Activated naive CD4-positive, alpha-beta T cell treated with anti-CD3 and anti-CD28 coated beads for 36 hours (primary cell): ENCODE measurements at regions not wholly inside any gene's neighbourhood (a gene's known extent, or its start where the extent isn't known, plus 50 kb on each side); places are given as distances from the start of the nearest gene placed in this dataset.
"Not testable (repeated sequence)": the region's sequence is repeated elsewhere in the genome, so short reads cannot be mapped to it uniquely, and the experiment has no call there.

Experiments
- CTCF ChIA-PET: fragments of 350-600 bp; sonication (Branson Sonifier 250); formaldehyde crosslinking; loops from one replicate; lab custom pipeline; 2021; ENCODE audit warnings: antibody characterized with exemption; lab: Charles Lee
- DNase-seq: peaks from one replicate; pipeline ENCODE4 v3.0.0-alpha.2; 2020
- H3K27ac Mint-ChIP-seq: one replicate; pipeline ENCODE4 v1.8.0; 2021; ENCODE audit warnings: mild to moderate bottlenecking, mixed read lengths
- H3K27me3 Mint-ChIP-seq: one replicate; pipeline ENCODE4 v1.8.0; 2021; ENCODE audit warnings: low read depth, mixed read lengths
- H3K36me3 Mint-ChIP-seq: one replicate; pipeline ENCODE4 v1.8.0; 2021; ENCODE audit warnings: low read depth, mixed read lengths
- H3K4me1 Mint-ChIP-seq: one replicate; pipeline ENCODE4 v1.8.0; 2021; ENCODE audit warnings: low read depth, mixed read lengths
- H3K4me3 Mint-ChIP-seq: one replicate; pipeline ENCODE4 v1.8.0; 2021; ENCODE audit warnings: mild to moderate bottlenecking, moderate library complexity, mixed read lengths
- H3K9me3 Mint-ChIP-seq: one replicate; pipeline ENCODE4 v1.8.0; 2021; ENCODE audit warnings: mixed read lengths
- intact Hi-C: fragments of 100-400 bp; cut with micrococcal nuclease; formaldehyde crosslinking; loops from one replicate; pipeline ENCODE4 v1.15.1; 2023

DNA sequence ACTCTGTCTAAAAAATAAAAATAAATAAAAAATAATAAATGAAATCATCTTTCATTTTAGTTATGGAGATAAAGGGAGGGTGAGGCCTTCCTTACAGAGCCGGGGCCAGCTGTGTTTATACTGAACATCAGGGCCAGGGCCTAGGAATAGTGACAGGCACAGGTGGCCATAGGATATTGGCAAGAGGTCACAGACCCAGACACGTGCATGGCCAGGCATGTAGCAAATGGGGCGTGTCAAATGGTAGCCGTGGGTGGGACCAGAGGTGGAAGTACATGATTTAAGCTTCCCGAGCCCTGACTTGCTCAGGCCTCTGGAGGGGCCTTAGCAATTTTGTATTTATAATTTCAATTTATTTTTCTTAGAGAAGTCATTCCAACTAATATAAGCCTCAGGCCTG, 353.0 kb downstream of the ANKRD30A start:
- CTCF ChIA-PET = interaction anchor here (0.7 kb wide), 1 partner anchor 23 kb away, joined by 3 read pairs; no protein-coding TSS in a partner anchor
- no peaks in the 10 kb centered on the region for H3K36me3 Mint-ChIP-seq
- H3K9me3 Mint-ChIP-seq = peaks cover 2% of the 10 kb centered on the region
- no peak overlapping the region for H3K4me3 Mint-ChIP-seq
- no peaks in the 10 kb centered on the region for H3K4me1 Mint-ChIP-seq
- intact Hi-C loops = no loop called here
- no peak for DNase-seq
- no peak overlapping the region for H3K27ac Mint-ChIP-seq
- H3K27me3 Mint-ChIP-seq = no peaks in the 10 kb centered on the region

DNA sequence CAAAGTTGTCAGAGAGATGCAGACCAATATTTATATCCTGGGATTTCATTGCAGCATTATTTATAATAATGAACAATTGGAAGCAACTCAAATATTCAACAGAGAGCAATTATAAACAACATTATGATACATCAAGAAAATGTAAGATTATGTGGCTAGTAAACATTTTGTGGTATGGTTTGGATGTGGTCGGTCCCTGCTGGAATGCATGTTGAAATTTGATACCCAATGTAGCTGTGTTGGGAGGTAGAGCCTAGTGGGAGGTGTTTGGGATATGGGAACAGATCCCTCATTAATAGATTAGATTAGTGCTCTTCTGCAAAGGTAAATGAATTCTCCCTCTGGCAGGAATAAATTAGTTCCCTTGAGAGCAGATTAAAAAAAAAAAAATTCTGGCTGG, 350.9 kb downstream of the ANKRD30A start:
- H3K9me3 Mint-ChIP-seq = peaks cover 2% of the 10 kb centered on the region
- no peak for DNase-seq
- H3K4me1 Mint-ChIP-seq = no peaks in the 10 kb centered on the region
- CTCF ChIA-PET = no interaction called here
- no peak overlapping the region for H3K4me3 Mint-ChIP-seq
- H3K27me3 Mint-ChIP-seq = no peaks in the 10 kb centered on the region
- H3K27ac Mint-ChIP-seq = no peak overlapping the region
- H3K36me3 Mint-ChIP-seq = no peaks in the 10 kb centered on the region
- intact Hi-C loops = no loop called here

DNA sequence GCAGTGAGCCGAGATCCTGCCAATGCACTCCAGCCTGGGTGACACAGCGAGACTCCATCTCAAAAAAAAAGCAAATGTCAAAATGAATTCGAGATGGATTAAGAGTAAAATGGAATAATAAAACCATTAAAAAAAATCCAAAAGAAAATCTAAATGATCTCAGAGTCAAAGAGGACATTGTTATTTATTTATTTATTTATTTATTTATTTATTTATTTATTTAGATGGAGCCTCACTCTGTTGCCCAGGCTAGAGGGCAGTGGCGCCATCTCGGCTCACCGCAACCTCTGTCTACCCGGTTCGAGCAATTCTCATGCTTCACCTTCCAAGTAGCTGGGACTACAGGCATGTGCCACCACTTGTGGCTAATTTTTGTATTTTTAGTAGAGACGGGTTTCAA, 349.2 kb downstream of the ANKRD30A start:
- no peak overlapping the region for H3K4me3 Mint-ChIP-seq
- intact Hi-C loops = no loop called here
- H3K4me1 Mint-ChIP-seq = no peaks in the 10 kb centered on the region
- H3K27me3 Mint-ChIP-seq = no peaks in the 10 kb centered on the region
- peaks cover 1% of the 10 kb centered on the region for H3K36me3 Mint-ChIP-seq
- DNase-seq = no peak
- peaks cover 7% of the 10 kb centered on the region for H3K9me3 Mint-ChIP-seq
- CTCF ChIA-PET = no interaction called here
- no peak overlapping the region for H3K27ac Mint-ChIP-seq

DNA sequence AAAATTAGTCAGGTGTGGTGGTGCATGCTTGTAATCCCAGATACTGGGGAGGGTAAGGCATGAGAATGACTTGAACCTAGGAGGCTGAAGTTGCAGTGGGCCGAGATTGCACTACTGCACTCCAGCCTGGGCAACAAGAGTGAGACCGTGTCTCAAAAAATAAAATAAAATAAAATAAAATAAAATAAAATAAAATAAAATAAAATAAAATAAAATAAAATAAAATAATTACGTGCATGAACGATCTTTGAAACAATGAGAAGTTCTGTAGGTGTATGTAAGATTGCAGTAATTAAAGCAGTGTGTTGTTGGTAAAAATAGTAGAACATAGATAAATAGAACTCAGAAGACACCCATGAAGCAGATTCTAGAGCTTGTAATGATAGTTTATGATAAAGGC, 348.5 kb downstream of the ANKRD30A start:
- peaks cover 7% of the 10 kb centered on the region for H3K9me3 Mint-ChIP-seq

DNA sequence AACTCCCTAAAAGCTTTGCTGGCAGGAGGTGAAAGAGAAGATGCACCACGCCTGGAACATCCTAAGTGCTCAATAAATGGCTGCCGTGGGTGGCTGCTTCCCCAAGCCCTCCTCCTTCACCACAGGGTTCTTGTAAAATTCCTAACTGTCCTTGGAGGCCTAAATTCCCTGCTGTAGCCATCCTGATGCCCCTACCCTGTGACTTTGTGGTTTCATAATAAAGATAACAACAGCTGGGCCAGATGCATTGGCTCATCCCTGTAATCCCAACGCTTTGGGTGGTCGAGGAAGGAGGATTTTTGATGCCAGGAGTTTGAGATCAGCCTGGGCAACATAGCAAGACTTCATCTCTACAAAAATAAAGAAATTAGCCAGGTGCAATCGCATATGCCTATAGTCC, 341.8 kb downstream of the ANKRD30A start:
- intact Hi-C loops = no loop called here
- CTCF ChIA-PET = no interaction called here

More for the DNA sequence above, 348.5 kb downstream of the ANKRD30A start:
- CTCF ChIA-PET = no interaction called here
- peaks cover 1% of the 10 kb centered on the region for H3K36me3 Mint-ChIP-seq
- H3K27me3 Mint-ChIP-seq = no peaks in the 10 kb centered on the region
- H3K27ac Mint-ChIP-seq = no peak overlapping the region
- H3K4me1 Mint-ChIP-seq = no peaks in the 10 kb centered on the region
- intact Hi-C loops = no loop called here
- H3K4me3 Mint-ChIP-seq = no peak overlapping the region
- no peak for DNase-seq

DNA sequence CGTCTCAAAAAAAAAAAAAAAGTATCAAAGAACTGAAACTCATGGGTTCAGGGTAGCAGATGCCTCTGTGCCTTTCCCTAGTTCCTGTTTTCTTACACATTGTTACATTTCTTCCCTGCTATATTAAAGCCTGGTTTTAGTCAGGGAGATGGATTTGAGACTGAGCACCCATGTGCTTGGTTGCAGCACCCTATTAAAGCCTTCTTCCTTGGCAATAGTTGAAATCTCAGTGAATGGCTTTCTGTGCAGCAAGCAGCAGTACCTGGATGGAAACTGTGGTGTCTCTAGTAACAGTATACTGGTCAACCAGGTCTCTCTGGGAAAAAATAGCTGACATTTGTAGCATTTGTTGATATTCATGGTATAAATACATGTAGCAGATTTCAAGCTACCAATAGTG, 331.1 kb downstream of the ANKRD30A start:
- no peak overlapping the region for H3K27ac Mint-ChIP-seq
- H3K9me3 Mint-ChIP-seq = peaks cover 9% of the 10 kb centered on the region
- intact Hi-C loops = no loop called here
- H3K4me3 Mint-ChIP-seq = no peak overlapping the region
- no peak for DNase-seq
- no peaks in the 10 kb centered on the region for H3K36me3 Mint-ChIP-seq
- H3K27me3 Mint-ChIP-seq = no peaks in the 10 kb centered on the region
- CTCF ChIA-PET = no interaction called here
- no peaks in the 10 kb centered on the region for H3K4me1 Mint-ChIP-seq

More for the DNA sequence above, 341.8 kb downstream of the ANKRD30A start:
- H3K36me3 Mint-ChIP-seq = peaks cover 1% of the 10 kb centered on the region
- H3K9me3 Mint-ChIP-seq = peaks cover 8% of the 10 kb centered on the region
- no peak for DNase-seq
- H3K4me1 Mint-ChIP-seq = no peaks in the 10 kb centered on the region
- no peak overlapping the region for H3K27ac Mint-ChIP-seq
- H3K27me3 Mint-ChIP-seq = no peaks in the 10 kb centered on the region
- no peak overlapping the region for H3K4me3 Mint-ChIP-seq

DNA sequence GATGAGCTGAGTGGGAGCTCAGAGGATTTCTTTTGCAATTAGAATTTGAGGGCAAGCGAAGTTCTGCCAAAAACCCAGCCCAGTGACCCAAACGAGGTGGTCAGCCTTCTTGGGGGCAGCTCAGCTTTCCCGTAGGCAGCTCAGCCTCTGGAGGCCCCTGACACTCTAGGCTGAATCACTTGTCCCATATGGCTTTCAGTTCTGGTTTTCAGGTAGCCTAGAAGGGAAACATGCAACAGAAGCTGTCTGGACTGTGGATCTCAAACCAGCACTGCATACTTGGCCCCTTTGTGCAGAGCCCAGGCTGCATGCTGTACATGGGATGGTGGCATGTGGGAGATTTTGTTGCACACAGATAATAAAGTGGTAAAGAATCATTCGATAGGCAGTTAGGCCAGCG, 322.8 kb downstream of the ANKRD30A start:
- CTCF ChIA-PET = no interaction called here
- no peak for DNase-seq
- H3K4me3 Mint-ChIP-seq = no peak overlapping the region
- no peak overlapping the region for H3K27ac Mint-ChIP-seq
- no peaks in the 10 kb centered on the region for H3K27me3 Mint-ChIP-seq
- intact Hi-C loops = no loop called here
- H3K4me1 Mint-ChIP-seq = no peaks in the 10 kb centered on the region
- no peaks in the 10 kb centered on the region for H3K36me3 Mint-ChIP-seq
- H3K9me3 Mint-ChIP-seq = peaks cover 17% of the 10 kb centered on the region

DNA sequence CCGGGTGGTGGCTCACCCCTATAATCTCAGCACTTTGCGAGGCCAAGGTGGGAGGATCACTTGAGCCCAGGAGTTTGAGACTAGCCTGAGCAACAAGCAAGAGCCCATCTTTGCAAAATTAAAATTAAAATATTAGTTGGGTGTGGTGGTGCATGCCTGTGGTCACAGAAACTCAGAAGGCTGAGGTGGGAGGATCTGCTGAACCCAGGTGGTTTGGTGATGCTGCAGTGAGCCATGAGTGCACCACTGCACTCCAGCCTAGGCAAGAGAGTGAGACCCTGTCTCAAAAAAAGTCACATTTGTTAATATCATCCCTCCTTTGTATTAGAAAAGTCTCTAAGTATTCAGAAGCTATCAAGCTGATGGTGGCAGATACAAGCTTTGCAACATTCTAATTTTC, 317.5 kb downstream of the ANKRD30A start:
- no peak for DNase-seq
- H3K4me3 Mint-ChIP-seq = no peak overlapping the region
- peaks cover 9% of the 10 kb centered on the region for H3K9me3 Mint-ChIP-seq
- intact Hi-C loops = no loop called here
- CTCF ChIA-PET = no interaction called here
- H3K27ac Mint-ChIP-seq = no peak overlapping the region
- H3K36me3 Mint-ChIP-seq = no peaks in the 10 kb centered on the region
- H3K4me1 Mint-ChIP-seq = no peaks in the 10 kb centered on the region
- H3K27me3 Mint-ChIP-seq = no peaks in the 10 kb centered on the region

DNA sequence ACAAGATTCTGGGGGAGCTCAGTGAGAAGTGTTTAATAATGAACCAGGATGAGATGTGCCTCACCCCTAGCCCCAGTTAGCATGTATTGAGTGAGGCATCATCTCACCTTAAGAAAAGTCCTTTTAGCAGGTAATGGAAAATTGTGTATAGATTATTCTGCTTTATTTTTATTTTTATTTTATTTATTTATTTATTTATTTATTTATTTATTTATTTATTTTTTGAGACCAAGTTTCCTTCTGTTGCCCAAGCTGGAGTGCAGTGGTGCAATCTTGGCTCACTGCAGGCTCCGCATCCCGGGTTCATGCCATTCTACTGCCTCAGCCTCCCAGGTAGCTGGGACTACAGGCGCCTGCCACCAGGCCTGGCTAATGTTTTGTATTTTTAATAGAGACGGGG, 315.8 kb downstream of the ANKRD30A start:
- H3K27me3 Mint-ChIP-seq, H3K36me3 Mint-ChIP-seq, H3K4me1 Mint-ChIP-seq, H3K4me3 Mint-ChIP-seq, H3K27ac Mint-ChIP-seq, H3K9me3 Mint-ChIP-seq, intact Hi-C loops, CTCF ChIA-PET, DNase-seq: not testable (repeated sequence)

DNA sequence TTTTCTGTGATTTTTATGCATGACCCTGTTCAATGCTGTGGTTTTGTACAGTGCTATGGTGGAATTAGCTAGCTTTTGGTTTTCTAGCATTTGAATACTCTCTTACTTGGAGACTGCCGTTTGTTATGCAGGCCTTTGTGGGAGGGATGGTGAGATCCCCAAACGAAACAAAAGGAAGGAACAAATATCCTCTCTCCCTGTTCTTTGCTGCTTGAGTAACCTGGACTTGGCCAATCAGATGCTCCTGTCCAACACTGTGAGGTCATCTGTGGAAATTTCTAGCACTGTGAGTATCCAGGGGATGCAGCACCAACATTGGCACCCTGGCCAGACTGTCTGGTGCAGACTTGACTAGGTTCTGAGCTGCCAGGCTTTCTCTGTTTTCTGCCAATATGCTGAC, 314.4 kb downstream of the ANKRD30A start:
- H3K4me3 Mint-ChIP-seq = no peak overlapping the region
- no peak for DNase-seq
- H3K4me1 Mint-ChIP-seq = no peaks in the 10 kb centered on the region
- CTCF ChIA-PET = no interaction called here
- intact Hi-C loops = no loop called here
- no peaks in the 10 kb centered on the region for H3K36me3 Mint-ChIP-seq
- no peak overlapping the region for H3K27ac Mint-ChIP-seq
- peaks cover 2% of the 10 kb centered on the region for H3K9me3 Mint-ChIP-seq
- H3K27me3 Mint-ChIP-seq = no peaks in the 10 kb centered on the region

DNA sequence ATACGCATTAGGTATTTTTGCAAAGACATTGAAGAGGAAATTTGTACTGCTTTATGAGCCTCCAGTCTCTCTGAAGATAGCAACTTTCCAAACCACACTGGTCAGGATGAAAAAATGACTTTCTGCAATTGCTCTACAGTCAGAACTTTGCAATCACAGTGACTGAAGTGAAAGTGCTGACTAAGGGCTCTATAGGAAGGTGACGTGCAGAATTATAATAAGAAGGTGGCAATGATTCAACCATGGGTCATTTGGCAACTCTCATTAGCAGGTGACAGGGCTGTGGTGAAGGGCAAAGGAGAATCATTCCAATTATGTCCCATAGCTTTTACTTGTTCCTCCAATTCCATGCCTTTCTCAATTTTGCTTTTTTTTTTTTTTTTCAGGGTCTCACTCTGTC, 311.0 kb downstream of the ANKRD30A start:
- Mint-ChIP-seq H3K9me3 (peaks cover 1% of the 10 kb centered on the region), H3K27ac (no peak overlapping the region), H3K27me3 (no peaks in the 10 kb centered on the region), H3K4me3 (no peak overlapping the region), H3K4me1 (no peaks in the 10 kb centered on the region), H3K36me3 (no peaks in the 10 kb centered on the region)
- CTCF ChIA-PET = no interaction called here
- no peak for DNase-seq
- intact Hi-C loops = no loop called here

DNA sequence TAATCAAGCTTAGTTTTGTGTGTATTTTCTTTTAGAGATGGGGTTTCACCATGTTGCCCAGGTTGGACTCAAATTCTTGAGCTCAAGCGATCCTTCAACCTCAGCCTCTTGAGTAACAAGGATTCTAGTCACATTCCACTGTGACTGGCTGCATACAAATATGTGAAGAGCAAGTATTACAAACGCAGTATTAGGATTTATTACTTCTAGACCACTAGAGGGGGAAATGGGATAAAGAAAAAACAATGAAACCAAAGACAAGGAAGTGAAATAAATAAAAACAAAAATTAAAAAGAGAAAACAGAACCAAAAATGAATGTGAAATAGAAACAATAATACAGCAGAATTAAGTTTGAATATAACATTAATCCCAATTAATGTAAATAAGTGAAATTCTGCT, 308.7 kb downstream of the ANKRD30A start:
- no peak for DNase-seq
- no peaks in the 10 kb centered on the region for H3K36me3 Mint-ChIP-seq
- peaks cover 1% of the 10 kb centered on the region for H3K9me3 Mint-ChIP-seq
- no peaks in the 10 kb centered on the region for H3K4me1 Mint-ChIP-seq
- CTCF ChIA-PET = no interaction called here
- intact Hi-C loops = no loop called here
- no peak overlapping the region for H3K27ac Mint-ChIP-seq
- H3K27me3 Mint-ChIP-seq = no peaks in the 10 kb centered on the region
- no peak overlapping the region for H3K4me3 Mint-ChIP-seq
